Stimulated activated CD4-positive, alpha-beta T cell treated with anti-CD3 and anti-CD28 coated beads, Interleukin-12 subunit alpha, Interleukin-12 subunit beta, amount 100 ng/mL, for 4 hours (primary cell): ENCODE measurements at regions not wholly inside any gene's neighbourhood (a gene's known extent, or its start where the extent isn't known, plus 50 kb on each side); places are given as distances from the start of the nearest gene placed in this dataset.
"Not testable (repeated sequence)": the region's sequence is repeated elsewhere in the genome, so short reads cannot be mapped to it uniquely, and the experiment has no call there.

ENCODE experiments used
- DNase-seq: peaks from one replicate; pipeline ENCODE4 v3.0.0-alpha.2; 2020

GRCh38 chr11:27241311-27242122, 121.5 kb downstream of the CCDC34 start:
- no peak for DNase-seq

- DNase-seq, result no peak
Observed at GRCh38 chr11:27239305-27239942, 123.6 kb downstream of the CCDC34 start.

GRCh38 chr11:27238811-27239210, 124.2 kb downstream of the CCDC34 start:
- no peak for DNase-seq

GRCh38 chr11:27237643-27238042, 125.4 kb downstream of the CCDC34 start:
- no peak for DNase-seq

- DNase-seq, result no peak
Observed at GRCh38 chr11:27234961-27235360, 128.1 kb downstream of the CCDC34 start.

- DNase-seq, result no peak
Observed at GRCh38 chr11:27234043-27234668, 128.9 kb downstream of the CCDC34 start.

- DNase-seq, result no peak
Observed at GRCh38 chr11:27233654-27234042, 129.4 kb downstream of the CCDC34 start.

- no peak for DNase-seq
Observed at GRCh38 chr11:27231530-27231929, 131.5 kb downstream of the CCDC34 start.

GRCh38 chr11:27230192-27230572, 132.8 kb downstream of the CCDC34 start:
- no peak for DNase-seq

- no peak for DNase-seq
Observed at GRCh38 chr11:27229511-27230191, 133.4 kb downstream of the CCDC34 start.

- no peak for DNase-seq
Observed at GRCh38 chr11:27228906-27229290, 134.1 kb downstream of the CCDC34 start.

- no peak for DNase-seq
Observed at GRCh38 chr11:27228232-27228905, 134.6 kb downstream of the CCDC34 start.

GRCh38 chr11:27227736-27228135, 135.3 kb downstream of the CCDC34 start:
- DNase-seq, result no peak

- DNase-seq, result not testable (repeated sequence)
Observed at GRCh38 chr11:27219487-27220039, 143.5 kb downstream of the CCDC34 start.

- no peak for DNase-seq
Observed at GRCh38 chr11:27218421-27219038, 144.5 kb downstream of the CCDC34 start.

- no peak for DNase-seq
Observed at GRCh38 chr11:27217948-27218420, 145.0 kb downstream of the CCDC34 start.

GRCh38 chr11:27217496-27217895, 145.5 kb downstream of the CCDC34 start:
- no peak for DNase-seq

- DNase-seq, result no peak
Observed at GRCh38 chr11:27216270-27217149, 146.5 kb downstream of the CCDC34 start.

GRCh38 chr11:27215471-27216269, 147.3 kb downstream of the CCDC34 start:
- DNase-seq, result no peak

GRCh38 chr11:27214713-27215112, 148.3 kb downstream of the CCDC34 start:
- no peak for DNase-seq
